CD4-positive, alpha-beta T cell treated with Interleukin-17A for 1 hour (primary cell): ENCODE measurements at regions not wholly inside any gene's neighbourhood (a gene's known extent, or its start where the extent isn't known, plus 50 kb on each side); places are given as distances from the start of the nearest gene placed in this dataset.
"Not testable (repeated sequence)": the region's sequence is repeated elsewhere in the genome, so short reads cannot be mapped to it uniquely, and the experiment has no call there.

Experiments used
- DNase-seq: peaks from one replicate; pipeline ENCODE4 v3.0.0-alpha.2; 2020

- not testable (repeated sequence) for DNase-seq
These were observed 72.7 kb upstream of the NPIPB12 start for GRCh38 chr16:29578898-29579297.

GRCh38 chr16:29581764-29582163 is 75.6 kb upstream of the NPIPB12 start:
- not testable (repeated sequence) for DNase-seq

GRCh38 chr16:29591919-29592318 is 71.1 kb upstream of the SPN start:
- DNase-seq = not testable (repeated sequence)

GRCh38 chr16:29594269-29594925 is 68.7 kb upstream of the SPN start:
- DNase-seq = peak; percentile 44

- peak; percentile 91 for DNase-seq
These were observed 67.9 kb upstream of the SPN start for GRCh38 chr16:29594926-29595838.

GRCh38 chr16:29597030-29597429 is 66.0 kb upstream of the SPN start:
- not testable (repeated sequence) for DNase-seq

- DNase-seq = peak; percentile 58
These were observed 62.7 kb upstream of the SPN start for GRCh38 chr16:29600111-29601000.

- DNase-seq = not testable (repeated sequence)
These were observed 60.8 kb upstream of the SPN start for GRCh38 chr16:29602247-29602625.

- DNase-seq = not testable (repeated sequence)
These were observed 60.4 kb upstream of the SPN start for GRCh38 chr16:29602683-29603088.

- not testable (repeated sequence) for DNase-seq
These were observed 58.2 kb upstream of the SPN start for GRCh38 chr16:29604631-29605549.

- not testable (repeated sequence) for DNase-seq
These were observed 57.3 kb upstream of the SPN start for GRCh38 chr16:29605593-29606205.

GRCh38 chr16:29606669-29607427 is 56.2 kb upstream of the SPN start:
- not testable (repeated sequence) for DNase-seq

- DNase-seq = not testable (repeated sequence)
These were observed 55.6 kb upstream of the SPN start for GRCh38 chr16:29607428-29607823.

- DNase-seq = peak; percentile 41
These were observed 50.4 kb upstream of the SPN start for GRCh38 chr16:29612381-29613306.
